GM23338 (cell line): ENCODE measurements at regions not wholly inside any gene's neighbourhood (a gene's known extent, or its start where the extent isn't known, plus 50 kb on each side); places are given as distances from the start of the nearest gene placed in this dataset.
"Not testable (repeated sequence)": the region's sequence is repeated elsewhere in the genome, so short reads cannot be mapped to it uniquely, and the experiment has no call there.

Source experiments
- ATAC-seq: fragments of 200-7000 bp; cut with Tn5 transposase; 3 replicates; pipeline ENCODE4 v1.9.1; 2020
- DNase-seq: peaks from one replicate; pipeline ENCODE4 v3.0.0-alpha.2; 2015; ENCODE audit warnings: low spot score
- H2AFZ ChIP-seq: fragments of 200-600 bp; sonication (generic); 2 replicates; pipeline ENCODE4 v1.8.0; 2016; ENCODE audit warnings: antibody characterized with exemption, mild to moderate bottlenecking, moderate library complexity
- H3F3A ChIP-seq: fragments of 200-600 bp; sonication (generic); replicated peaks from 2 replicates; pipeline ENCODE4 v1.8.0; 2017; ENCODE audit warnings: antibody characterized with exemption, mixed run types, low read depth
- H3K27ac ChIP-seq: fragments of 200-600 bp; sonication (generic); 2 replicates; pipeline ENCODE4 v1.6.1; 2016; ENCODE audit warnings: low read depth
- H3K27me3 ChIP-seq: fragments of 200-600 bp; sonication (generic); 2 replicates; pipeline ENCODE4 v1.8.0; 2016; ENCODE audit warnings: mild to moderate bottlenecking, mixed run types, moderate library complexity; ENCODE audit not compliant: insufficient read depth
- H3K36me3 ChIP-seq: fragments of 200-600 bp; sonication (generic); 2 replicates; pipeline ENCODE4 v1.8.0; 2016; ENCODE audit warnings: mild to moderate bottlenecking; ENCODE audit not compliant: insufficient read depth
- H3K4me1 ChIP-seq: fragments of 200-600 bp; sonication (generic); 2 replicates; pipeline ENCODE4 v1.8.0; 2016; ENCODE audit warnings: mild to moderate bottlenecking, moderate library complexity; ENCODE audit not compliant: insufficient read depth
- H3K4me2 ChIP-seq: fragments of 200-600 bp; sonication (generic); 2 replicates; pipeline ENCODE4 v1.7.1; 2017; ENCODE audit warnings: mixed run types
- H3K4me3 ChIP-seq: fragments of 200-600 bp; sonication (generic); 2 replicates; pipeline ENCODE4 v1.6.1; 2016; ENCODE audit warnings: mixed run types
- H3K79me2 ChIP-seq: fragments of 200-600 bp; sonication (generic); replicated peaks from 2 replicates; pipeline ENCODE4 v1.8.0; 2017; ENCODE audit warnings: mild to moderate bottlenecking; ENCODE audit not compliant: insufficient read depth
- H3K9me2 ChIP-seq: fragments of 200-600 bp; sonication (generic); 2 replicates; pipeline ENCODE4 v1.8.0; 2017; ENCODE audit not compliant: insufficient read depth
- H4K20me1 ChIP-seq: fragments of 200-600 bp; sonication (generic); replicated peaks from 2 replicates; pipeline ENCODE4 v1.8.0; 2017; ENCODE audit warnings: mild to moderate bottlenecking; ENCODE audit not compliant: insufficient read depth
- H3K27ac Mint-ChIP-seq: 2 replicates; pipeline ENCODE4 v1.8.0; 2020; ENCODE audit warnings: inconsistent platforms, mild to moderate bottlenecking, moderate library complexity, mixed read lengths
- H3K27me3 Mint-ChIP-seq: 3 replicates; pipeline ENCODE4 v1.8.0; 2022; ENCODE audit warnings: low read depth, mild to moderate bottlenecking, moderate library complexity, mixed read lengths, inconsistent platforms; ENCODE audit not compliant: insufficient read depth, poor library complexity
- H3K36me3 Mint-ChIP-seq: 3 replicates; pipeline ENCODE4 v1.8.0; 2021; ENCODE audit warnings: low read depth, mild to moderate bottlenecking, inconsistent platforms, moderate library complexity, mixed read lengths
- H3K4me1 Mint-ChIP-seq: 3 replicates; pipeline ENCODE4 v1.8.0; 2020; ENCODE audit warnings: mild to moderate bottlenecking, inconsistent platforms, mixed read lengths
- H3K4me3 Mint-ChIP-seq: 3 replicates; pipeline ENCODE4 v1.8.0; 2021; ENCODE audit warnings: moderate library complexity, mild to moderate bottlenecking, inconsistent platforms, mixed read lengths
- H3K9me3 Mint-ChIP-seq: 3 replicates; pipeline ENCODE4 v1.8.0; 2020; ENCODE audit warnings: moderate library complexity, mild to moderate bottlenecking, inconsistent platforms, mixed read lengths
- CREB1 ChIP-seq: fragments of 250-450 bp; sonication (Bioruptor Pico); IDR thresholded peaks from 2 replicates; pipeline ENCODE4 v1.5.0; 2020; ENCODE audit warnings: low read depth, mild to moderate bottlenecking, moderate library complexity
- ETS1 ChIP-seq: IDR thresholded peaks from 2 replicates; pipeline ENCODE4 v1.6.1; 2016; ENCODE audit warnings: antibody characterized with exemption
- EZH2 ChIP-seq: fragments of 200-600 bp; sonication (generic); IDR thresholded peaks from one replicate; pipeline ENCODE4 v1.8.0; 2017; ENCODE audit warnings: antibody characterized with exemption, mild to moderate bottlenecking, low read depth; ENCODE audit not compliant: unreplicated experiment
- NANOG ChIP-seq: IDR thresholded peaks from 2 replicates; pipeline ENCODE4 v1.6.1; 2016; ENCODE audit warnings: antibody characterized with exemption, borderline replicate concordance
- POLR2AphosphoS5 ChIP-seq: IDR thresholded peaks from 2 replicates; pipeline ENCODE4 v1.6.1; 2016; ENCODE audit warnings: antibody characterized with exemption, low read depth
- STAT1 ChIP-seq: IDR thresholded peaks from one replicate; pipeline ENCODE4 v1.6.1; 2016; ENCODE audit warnings: antibody characterized with exemption; ENCODE audit not compliant: unreplicated experiment
- ZNF114 ChIP-seq: fragments of 250-450 bp; sonication (Bioruptor Pico); IDR thresholded peaks from 2 replicates; pipeline ENCODE4 v1.5.0; 2020; ENCODE audit warnings: mild to moderate bottlenecking, moderate library complexity
- ZNF331 ChIP-seq: fragments of 250-450 bp; sonication (Bioruptor Pico); IDR thresholded peaks from 2 replicates; pipeline ENCODE4 v1.5.0; 2020; ENCODE audit warnings: low read depth, mild to moderate bottlenecking, moderate library complexity
- TF ChIP-seq, protein P1 (sequence below), 2 experiments: fragments of 200-600 bp in 1 of 2; sonication (generic) in 1 of 2; conservative IDR thresholded peaks; 2 replicates each; pipeline versions ENCODE4 v1.5.1 to v1.6.1; 2016 to 2017; ENCODE audit warnings: antibody characterized with exemption in 2 of 2, low read depth in 2 of 2, mild to moderate bottlenecking in 2 of 2, moderate library complexity in 1 of 2
- TF ChIP-seq, protein P2 (sequence below): fragments of 250-450 bp; sonication (Bioruptor Pico); IDR thresholded peaks from 2 replicates; pipeline ENCODE4 v1.5.0; 2020; ENCODE audit warnings: mild to moderate bottlenecking, moderate library complexity

DNA sequence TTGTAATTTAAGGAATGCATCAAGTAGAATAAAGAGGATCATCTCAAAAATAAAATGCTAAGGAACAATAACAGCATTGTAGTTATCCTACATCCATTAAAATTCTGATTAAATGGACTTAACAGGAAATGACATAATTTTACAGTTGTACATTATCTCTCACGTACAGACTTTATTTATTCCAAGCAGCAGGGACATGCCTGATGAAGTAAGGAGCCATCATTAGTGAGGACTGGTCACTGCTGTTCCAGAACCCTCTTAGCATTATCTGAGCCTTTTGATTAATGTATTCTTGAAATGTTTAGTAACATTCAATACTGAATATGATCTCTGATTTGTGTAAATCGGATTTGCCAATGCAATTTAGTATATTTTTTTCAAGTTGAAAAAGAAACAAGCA is 516.1 kb downstream of the DACH1 start (continued):
- TF ChIP-seq, protein P1, sequence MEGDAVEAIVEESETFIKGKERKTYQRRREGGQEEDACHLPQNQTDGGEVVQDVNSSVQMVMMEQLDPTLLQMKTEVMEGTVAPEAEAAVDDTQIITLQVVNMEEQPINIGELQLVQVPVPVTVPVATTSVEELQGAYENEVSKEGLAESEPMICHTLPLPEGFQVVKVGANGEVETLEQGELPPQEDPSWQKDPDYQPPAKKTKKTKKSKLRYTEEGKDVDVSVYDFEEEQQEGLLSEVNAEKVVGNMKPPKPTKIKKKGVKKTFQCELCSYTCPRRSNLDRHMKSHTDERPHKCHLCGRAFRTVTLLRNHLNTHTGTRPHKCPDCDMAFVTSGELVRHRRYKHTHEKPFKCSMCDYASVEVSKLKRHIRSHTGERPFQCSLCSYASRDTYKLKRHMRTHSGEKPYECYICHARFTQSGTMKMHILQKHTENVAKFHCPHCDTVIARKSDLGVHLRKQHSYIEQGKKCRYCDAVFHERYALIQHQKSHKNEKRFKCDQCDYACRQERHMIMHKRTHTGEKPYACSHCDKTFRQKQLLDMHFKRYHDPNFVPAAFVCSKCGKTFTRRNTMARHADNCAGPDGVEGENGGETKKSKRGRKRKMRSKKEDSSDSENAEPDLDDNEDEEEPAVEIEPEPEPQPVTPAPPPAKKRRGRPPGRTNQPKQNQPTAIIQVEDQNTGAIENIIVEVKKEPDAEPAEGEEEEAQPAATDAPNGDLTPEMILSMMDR (conservative IDR thresholded peaks at IDR 0.05; ENCODE audit: low read depth in 2 of 2): no peak
- no peak for TF ChIP-seq ETS1
- TF ChIP-seq ZNF114 (CRISPR knock-in tag): no peak
- TF ChIP-seq CREB1 (CRISPR knock-in tag): no peak
- no peak for TF ChIP-seq ZNF331 (CRISPR knock-in tag)
- no peak for TF ChIP-seq EZH2
- no peak for TF ChIP-seq STAT1

- H3F3A ChIP-seq, H3K9me2 ChIP-seq, H3K36me3 Mint-ChIP-seq, DNase-seq, H3K4me1 ChIP-seq, H3K27ac Mint-ChIP-seq, H3K4me3 Mint-ChIP-seq, H2AFZ ChIP-seq, H3K36me3 ChIP-seq, ATAC-seq, H3K27me3 ChIP-seq, H3K4me3 ChIP-seq, H3K27me3 Mint-ChIP-seq, H3K27ac ChIP-seq, H4K20me1 ChIP-seq, H3K9me3 Mint-ChIP-seq, H3K4me1 Mint-ChIP-seq, H3K4me2 ChIP-seq, H3K79me2 ChIP-seq: not testable (repeated sequence)
Measured at GRCh38 chr13:71345856-71346255, 521.1 kb downstream of the DACH1 start.

GRCh38 chr13:71339736-71340135 is 527.3 kb downstream of the DACH1 start:
- no peaks in the 10 kb centered on the region for H3K36me3 ChIP-seq
- Mint-ChIP-seq H3K27me3 (no peaks in the 10 kb centered on the region), H3K9me3 (0 out of 3 replicates have a peak, but pooled peaks cover 4% of the 10 kb centered on the region), H3K27ac (no peak overlapping the region), H3K4me1 (no peaks in the 10 kb centered on the region), H3K36me3 (no peaks in the 10 kb centered on the region), H3K4me3 (no peak overlapping the region)
- H2AFZ ChIP-seq: no peak overlapping the region
- DNase-seq (no peak), ATAC-seq (no peak)
- H4K20me1 ChIP-seq: no peaks in the 10 kb centered on the region
- H3K27ac ChIP-seq: no peak overlapping the region
- H3K79me2 ChIP-seq: no peaks in the 10 kb centered on the region
- no peaks in the 10 kb centered on the region for H3K27me3 ChIP-seq
- H3K4me2 ChIP-seq: no peak overlapping the region
- no peaks in the 10 kb centered on the region for H3K4me1 ChIP-seq
- no peaks in the 10 kb centered on the region for H3F3A ChIP-seq
- no peak overlapping the region for H3K4me3 ChIP-seq
- no peaks in the 10 kb centered on the region for H3K9me2 ChIP-seq
- TF ChIP-seq CREB1 (CRISPR knock-in tag) (no peak), ZNF114 (CRISPR knock-in tag) (no peak), STAT1 (no peak), NANOG (no peak), POLR2AphosphoS5 (no peak)
- TF ChIP-seq, protein P1 (conservative IDR thresholded peaks at IDR 0.05; ENCODE audit: low read depth in 2 of 2): no peak
- TF ChIP-seq, protein P2, sequence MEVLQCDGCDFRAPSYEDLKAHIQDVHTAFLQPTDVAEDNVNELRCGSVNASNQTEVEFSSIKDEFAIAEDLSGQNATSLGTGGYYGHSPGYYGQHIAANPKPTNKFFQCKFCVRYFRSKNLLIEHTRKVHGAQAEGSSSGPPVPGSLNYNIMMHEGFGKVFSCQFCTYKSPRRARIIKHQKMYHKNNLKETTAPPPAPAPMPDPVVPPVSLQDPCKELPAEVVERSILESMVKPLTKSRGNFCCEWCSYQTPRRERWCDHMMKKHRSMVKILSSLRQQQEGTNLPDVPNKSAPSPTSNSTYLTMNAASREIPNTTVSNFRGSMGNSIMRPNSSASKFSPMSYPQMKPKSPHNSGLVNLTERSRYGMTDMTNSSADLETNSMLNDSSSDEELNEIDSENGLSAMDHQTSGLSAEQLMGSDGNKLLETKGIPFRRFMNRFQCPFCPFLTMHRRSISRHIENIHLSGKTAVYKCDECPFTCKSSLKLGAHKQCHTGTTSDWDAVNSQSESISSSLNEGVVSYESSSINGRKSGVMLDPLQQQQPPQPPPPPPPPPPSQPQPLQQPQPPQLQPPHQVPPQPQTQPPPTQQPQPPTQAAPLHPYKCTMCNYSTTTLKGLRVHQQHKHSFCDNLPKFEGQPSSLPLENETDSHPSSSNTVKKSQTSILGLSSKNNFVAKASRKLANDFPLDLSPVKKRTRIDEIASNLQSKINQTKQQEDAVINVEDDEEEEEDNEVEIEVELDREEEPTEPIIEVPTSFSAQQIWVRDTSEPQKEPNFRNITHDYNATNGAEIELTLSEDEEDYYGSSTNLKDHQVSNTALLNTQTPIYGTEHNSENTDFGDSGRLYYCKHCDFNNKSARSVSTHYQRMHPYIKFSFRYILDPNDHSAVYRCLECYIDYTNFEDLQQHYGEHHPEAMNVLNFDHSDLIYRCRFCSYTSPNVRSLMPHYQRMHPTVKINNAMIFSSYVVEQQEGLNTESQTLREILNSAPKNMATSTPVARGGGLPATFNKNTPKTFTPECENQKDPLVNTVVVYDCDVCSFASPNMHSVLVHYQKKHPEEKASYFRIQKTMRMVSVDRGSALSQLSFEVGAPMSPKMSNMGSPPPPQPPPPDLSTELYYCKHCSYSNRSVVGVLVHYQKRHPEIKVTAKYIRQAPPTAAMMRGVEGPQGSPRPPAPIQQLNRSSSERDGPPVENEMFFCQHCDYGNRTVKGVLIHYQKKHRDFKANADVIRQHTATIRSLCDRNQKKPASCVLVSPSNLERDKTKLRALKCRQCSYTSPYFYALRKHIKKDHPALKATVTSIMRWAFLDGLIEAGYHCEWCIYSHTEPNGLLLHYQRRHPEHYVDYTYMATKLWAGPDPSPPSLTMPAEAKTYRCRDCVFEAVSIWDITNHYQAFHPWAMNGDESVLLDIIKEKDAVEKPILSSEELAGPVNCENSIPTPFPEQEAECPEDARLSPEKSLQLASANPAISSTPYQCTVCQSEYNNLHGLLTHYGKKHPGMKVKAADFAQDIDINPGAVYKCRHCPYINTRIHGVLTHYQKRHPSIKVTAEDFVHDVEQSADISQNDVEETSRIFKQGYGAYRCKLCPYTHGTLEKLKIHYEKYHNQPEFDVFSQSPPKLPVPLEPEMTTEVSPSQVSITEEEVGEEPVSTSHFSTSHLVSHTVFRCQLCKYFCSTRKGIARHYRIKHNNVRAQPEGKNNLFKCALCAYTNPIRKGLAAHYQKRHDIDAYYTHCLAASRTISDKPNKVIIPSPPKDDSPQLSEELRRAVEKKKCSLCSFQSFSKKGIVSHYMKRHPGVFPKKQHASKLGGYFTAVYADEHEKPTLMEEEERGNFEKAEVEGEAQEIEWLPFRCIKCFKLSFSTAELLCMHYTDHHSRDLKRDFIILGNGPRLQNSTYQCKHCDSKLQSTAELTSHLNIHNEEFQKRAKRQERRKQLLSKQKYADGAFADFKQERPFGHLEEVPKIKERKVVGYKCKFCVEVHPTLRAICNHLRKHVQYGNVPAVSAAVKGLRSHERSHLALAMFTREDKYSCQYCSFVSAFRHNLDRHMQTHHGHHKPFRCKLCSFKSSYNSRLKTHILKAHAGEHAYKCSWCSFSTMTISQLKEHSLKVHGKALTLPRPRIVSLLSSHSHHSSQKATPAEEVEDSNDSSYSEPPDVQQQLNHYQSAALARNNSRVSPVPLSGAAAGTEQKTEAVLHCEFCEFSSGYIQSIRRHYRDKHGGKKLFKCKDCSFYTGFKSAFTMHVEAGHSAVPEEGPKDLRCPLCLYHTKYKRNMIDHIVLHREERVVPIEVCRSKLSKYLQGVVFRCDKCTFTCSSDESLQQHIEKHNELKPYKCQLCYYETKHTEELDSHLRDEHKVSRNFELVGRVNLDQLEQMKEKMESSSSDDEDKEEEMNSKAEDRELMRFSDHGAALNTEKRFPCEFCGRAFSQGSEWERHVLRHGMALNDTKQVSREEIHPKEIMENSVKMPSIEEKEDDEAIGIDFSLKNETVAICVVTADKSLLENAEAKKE: no peak
